Astrocyte (in vitro differentiated cells and primary cell): ENCODE measurements at regions not wholly inside any gene's neighbourhood (a gene's known extent, or its start where the extent isn't known, plus 50 kb on each side); places are given as distances from the start of the nearest gene placed in this dataset.

Source experiments
- DNase-seq: peaks from one replicate; pipeline ENCODE4 v3.0.0-alpha.2; 2010; ENCODE audit warnings: low read depth
- FAIRE-seq: peaks from 2 replicates; lab custom pipeline; 2011; peaks lifted over from hg19 to GRCh38; lab: Jason Lieb, UNC
- H2AFZ ChIP-seq: 2 replicates; pipeline ENCODE4 v1.6.0; 2012; ENCODE audit warnings: low read depth, low read length, inconsistent platforms
- H3K27ac ChIP-seq: 2 replicates; pipeline ENCODE4 v1.5.1; 2011; ENCODE audit warnings: low read depth, low read length, inconsistent platforms
- H3K27me3 ChIP-seq: 2 replicates; pipeline ENCODE4 v1.6.0; 2011; ENCODE audit warnings: low read length, inconsistent platforms; ENCODE audit not compliant: insufficient read depth
- H3K36me3 ChIP-seq: 2 replicates; pipeline ENCODE4 v1.5.1; 2011; ENCODE audit warnings: low read length, inconsistent platforms; ENCODE audit not compliant: insufficient read depth
- H3K4me1 ChIP-seq: 2 replicates; pipeline ENCODE4 v1.5.1; 2011; ENCODE audit warnings: low read length, inconsistent platforms; ENCODE audit not compliant: insufficient read depth
- H3K4me2 ChIP-seq: 2 replicates; pipeline ENCODE4 v1.6.0; 2012; ENCODE audit warnings: low read length, inconsistent platforms
- H3K4me3 ChIP-seq: 2 replicates; pipeline ENCODE4 v1.5.1; 2011; ENCODE audit warnings: low read depth, mild to moderate bottlenecking, low read length, inconsistent platforms; ENCODE audit not compliant: insufficient read depth
- H3K79me2 ChIP-seq: 2 replicates; pipeline ENCODE4 v1.6.0; 2012; ENCODE audit warnings: mild to moderate bottlenecking, low read length, inconsistent platforms; ENCODE audit not compliant: insufficient read depth
- H3K9ac ChIP-seq: 2 replicates; pipeline ENCODE4 v1.6.0; 2012; ENCODE audit warnings: mild to moderate bottlenecking, low read length, inconsistent platforms
- H3K9me3 ChIP-seq: 2 replicates; pipeline ENCODE4 v1.5.1; 2012; ENCODE audit warnings: low read depth, mild to moderate bottlenecking, low read length, inconsistent platforms; ENCODE audit not compliant: insufficient read depth
- H4K20me1 ChIP-seq: 2 replicates; pipeline ENCODE4 v1.6.0; 2012; ENCODE audit warnings: low read length, inconsistent platforms; ENCODE audit not compliant: insufficient read depth
- H3K27ac Mint-ChIP-seq: one replicate; pipeline ENCODE4 v1.8.0; 2021; ENCODE audit warnings: mild to moderate bottlenecking, mixed read lengths; ENCODE audit not compliant: unreplicated experiment
- H3K27me3 Mint-ChIP-seq: one replicate; pipeline ENCODE4 v1.8.0; 2021; ENCODE audit warnings: low read depth, mixed read lengths; ENCODE audit not compliant: unreplicated experiment
- H3K36me3 Mint-ChIP-seq: one replicate; pipeline ENCODE4 v1.8.0; 2021; ENCODE audit warnings: low read depth, mixed read lengths; ENCODE audit not compliant: unreplicated experiment
- H3K4me1 Mint-ChIP-seq: one replicate; pipeline ENCODE4 v1.8.0; 2021; ENCODE audit warnings: low read depth, mixed read lengths; ENCODE audit not compliant: unreplicated experiment
- H3K4me3 Mint-ChIP-seq: one replicate; pipeline ENCODE4 v1.8.0; 2021; ENCODE audit warnings: mild to moderate bottlenecking, moderate library complexity, mixed read lengths; ENCODE audit not compliant: unreplicated experiment
- H3K9me3 Mint-ChIP-seq: one replicate; pipeline ENCODE4 v1.8.0; 2021; ENCODE audit warnings: mild to moderate bottlenecking, mixed read lengths; ENCODE audit not compliant: unreplicated experiment
- EZH2 ChIP-seq: IDR thresholded peaks from 2 replicates; pipeline ENCODE4 v1.6.1; 2012; ENCODE audit warnings: mild to moderate bottlenecking, low read length, inconsistent platforms; ENCODE audit not compliant: insufficient read depth
- TF ChIP-seq, protein P1 (sequence below): IDR thresholded peaks from 2 replicates; pipeline ENCODE4 v1.5.1; 2011; ENCODE audit warnings: low read depth, mild to moderate bottlenecking, inconsistent platforms, low read length, moderate library complexity; ENCODE audit not compliant: insufficient read depth

DNA sequence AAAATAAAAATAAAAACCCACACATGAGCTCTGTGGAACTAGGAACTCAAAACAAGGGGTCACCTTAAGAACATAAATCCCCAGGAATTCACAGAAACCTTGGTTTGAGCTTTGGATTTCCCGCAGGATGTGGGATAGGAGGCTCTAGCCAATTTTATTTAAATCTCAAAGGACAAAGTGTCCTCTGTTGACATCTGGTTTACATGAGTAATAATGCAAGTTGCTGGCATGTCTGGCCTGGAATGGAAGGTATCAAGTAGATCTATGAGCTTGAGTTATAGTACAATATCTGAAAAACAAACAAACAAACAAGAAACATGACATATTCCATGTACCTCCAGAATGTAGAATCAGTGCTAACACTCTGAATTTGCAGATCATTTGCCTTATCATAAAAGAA lies 94.2 kb upstream of the SLIT3 start:
- no peak for FAIRE-seq
- Histone ChIP-seq H3K4me1 (no peaks in the 10 kb centered on the region), H3K9me3 (no peaks in the 10 kb centered on the region), H3K4me3 (no peak overlapping the region), H3K27me3 (no peaks in the 10 kb centered on the region), H3K36me3 (no peaks in the 10 kb centered on the region), H3K79me2 (no peaks in the 10 kb centered on the region), H2AFZ (no peak overlapping the region), H4K20me1 (no peaks in the 10 kb centered on the region), H3K9ac (no peak overlapping the region), H3K27ac (no peak overlapping the region), H3K4me2 (no peak overlapping the region)
- Mint-ChIP-seq H3K27me3 (peaks cover 23% of the 10 kb centered on the region), H3K4me3 (no peak overlapping the region), H3K4me1 (peaks cover 6% of the 10 kb centered on the region), H3K36me3 (peaks cover 2% of the 10 kb centered on the region), H3K9me3 (peaks cover 5% of the 10 kb centered on the region), H3K27ac (no peak overlapping the region)
- no peak for DNase-seq
- no peak for TF ChIP-seq EZH2
- TF ChIP-seq, protein P1, sequence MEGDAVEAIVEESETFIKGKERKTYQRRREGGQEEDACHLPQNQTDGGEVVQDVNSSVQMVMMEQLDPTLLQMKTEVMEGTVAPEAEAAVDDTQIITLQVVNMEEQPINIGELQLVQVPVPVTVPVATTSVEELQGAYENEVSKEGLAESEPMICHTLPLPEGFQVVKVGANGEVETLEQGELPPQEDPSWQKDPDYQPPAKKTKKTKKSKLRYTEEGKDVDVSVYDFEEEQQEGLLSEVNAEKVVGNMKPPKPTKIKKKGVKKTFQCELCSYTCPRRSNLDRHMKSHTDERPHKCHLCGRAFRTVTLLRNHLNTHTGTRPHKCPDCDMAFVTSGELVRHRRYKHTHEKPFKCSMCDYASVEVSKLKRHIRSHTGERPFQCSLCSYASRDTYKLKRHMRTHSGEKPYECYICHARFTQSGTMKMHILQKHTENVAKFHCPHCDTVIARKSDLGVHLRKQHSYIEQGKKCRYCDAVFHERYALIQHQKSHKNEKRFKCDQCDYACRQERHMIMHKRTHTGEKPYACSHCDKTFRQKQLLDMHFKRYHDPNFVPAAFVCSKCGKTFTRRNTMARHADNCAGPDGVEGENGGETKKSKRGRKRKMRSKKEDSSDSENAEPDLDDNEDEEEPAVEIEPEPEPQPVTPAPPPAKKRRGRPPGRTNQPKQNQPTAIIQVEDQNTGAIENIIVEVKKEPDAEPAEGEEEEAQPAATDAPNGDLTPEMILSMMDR: no peak

DNA sequence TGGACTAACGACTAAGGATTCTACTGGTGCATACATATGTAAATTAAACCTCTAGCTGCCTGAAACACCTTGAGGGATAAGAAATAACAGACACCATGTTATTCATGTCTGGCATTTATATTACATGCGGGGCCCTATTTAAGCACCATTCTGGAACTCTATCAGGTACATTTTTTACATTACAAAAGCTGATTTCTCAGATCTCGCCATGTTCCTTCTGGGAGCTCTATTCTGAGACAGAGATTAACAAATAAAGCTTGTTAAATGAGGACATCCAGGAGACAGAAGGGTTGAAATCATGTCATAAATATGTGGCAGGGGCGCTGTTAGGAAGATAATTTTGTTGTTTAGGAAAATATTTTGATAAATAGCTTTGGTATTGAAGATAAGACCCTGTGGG lies 93.4 kb upstream of the SLIT3 start:
- peaks cover 2% of the 10 kb centered on the region for H3K36me3 Mint-ChIP-seq
- Histone ChIP-seq H3K9me3 (no peaks in the 10 kb centered on the region), H3K27ac (no peak overlapping the region), H3K79me2 (no peaks in the 10 kb centered on the region), H3K4me2 (no peak overlapping the region), H4K20me1 (no peaks in the 10 kb centered on the region), H2AFZ (no peak overlapping the region), H3K9ac (no peak overlapping the region), H3K36me3 (no peaks in the 10 kb centered on the region), H3K27me3 (no peaks in the 10 kb centered on the region), H3K4me1 (no peaks in the 10 kb centered on the region), H3K4me3 (no peak overlapping the region)
- H3K27ac Mint-ChIP-seq: no peak overlapping the region
- DNase-seq (no peak), FAIRE-seq (no peak)
- peaks cover 5% of the 10 kb centered on the region for H3K9me3 Mint-ChIP-seq
- no peak overlapping the region for H3K4me3 Mint-ChIP-seq
- H3K27me3 Mint-ChIP-seq: peaks cover 24% of the 10 kb centered on the region
- peaks cover 11% of the 10 kb centered on the region for H3K4me1 Mint-ChIP-seq
- TF ChIP-seq, protein P1: no peak
- TF ChIP-seq EZH2: no peak

DNA sequence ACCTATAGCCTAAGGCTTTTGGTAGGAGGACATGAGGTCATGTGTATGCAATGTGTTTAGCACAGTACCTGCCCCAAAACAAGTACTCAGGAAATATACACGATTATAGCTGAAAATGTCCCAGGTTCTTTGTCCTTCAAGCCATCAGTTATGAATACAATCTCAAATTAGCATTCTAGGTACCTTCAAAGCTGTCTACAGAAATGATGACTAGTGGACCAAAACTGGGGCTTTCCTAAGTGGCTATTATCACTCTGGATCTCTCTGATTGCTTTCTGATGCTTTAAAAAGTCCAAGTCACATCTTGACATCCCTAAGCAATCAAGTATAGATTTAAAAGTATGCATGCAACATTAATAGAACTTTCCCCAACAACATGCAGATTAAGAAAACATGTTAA lies 93.0 kb upstream of the SLIT3 start:
- Histone ChIP-seq H3K4me3 (no peak overlapping the region), H3K4me2 (no peak overlapping the region), H3K36me3 (no peaks in the 10 kb centered on the region), H3K27ac (no peak overlapping the region), H3K27me3 (no peaks in the 10 kb centered on the region), H3K9me3 (no peaks in the 10 kb centered on the region), H4K20me1 (no peaks in the 10 kb centered on the region), H3K79me2 (no peaks in the 10 kb centered on the region), H3K4me1 (no peaks in the 10 kb centered on the region), H2AFZ (no peak overlapping the region), H3K9ac (no peak overlapping the region)
- Mint-ChIP-seq H3K4me1 (peaks cover 14% of the 10 kb centered on the region), H3K27ac (no peak overlapping the region), H3K9me3 (peaks cover 5% of the 10 kb centered on the region), H3K36me3 (peaks cover 2% of the 10 kb centered on the region), H3K4me3 (no peak overlapping the region), H3K27me3 (peaks cover 24% of the 10 kb centered on the region)
- FAIRE-seq: no peak
- no peak for DNase-seq
- TF ChIP-seq, protein P1: no peak
- no peak for TF ChIP-seq EZH2
